Mucosa of descending colon (tissue), 3 donors: ENCODE measurements at regions not wholly inside any gene's neighbourhood (a gene's known extent, or its start where the extent isn't known, plus 50 kb on each side); places are given as distances from the start of the nearest gene placed in this dataset.

Experiments
- ATAC-seq: fragments of 200-7000 bp; cut with Tn5 transposase; one replicate; pipeline ENCODE4 v1.9.1; 2020; ENCODE audit warnings: mild to moderate bottlenecking, moderate library complexity
- DNase-seq, 3 donors: peaks; one replicate each; pipeline ENCODE4 v3.0.0-alpha.2; 2020
- H3K36me3 ChIP-seq: fragments of 200-600 bp; one replicate; pipeline ENCODE4 v1.8.0; 2021; ENCODE audit warnings: low read depth, mild to moderate bottlenecking
- H3K4me1 ChIP-seq: fragments of 200-600 bp; one replicate; pipeline ENCODE4 v1.8.0; 2021; ENCODE audit warnings: low read depth, mild to moderate bottlenecking
- H3K4me3 ChIP-seq: fragments of 200-600 bp; one replicate; pipeline ENCODE4 v1.8.0; 2021; ENCODE audit warnings: mild to moderate bottlenecking
- H3K9me3 ChIP-seq: fragments of 200-600 bp; one replicate; pipeline ENCODE4 v1.8.0; 2021; ENCODE audit warnings: mild to moderate bottlenecking
- CTCF ChIP-seq: fragments of 200-600 bp; IDR thresholded peaks from one replicate; pipeline ENCODE4 v1.8.0; 2022; ENCODE audit warnings: antibody characterized with exemption, mild to moderate bottlenecking
- intact Hi-C, 2 donors: fragments of 100-400 bp; cut with DNase I in 1 of 2; cut with micrococcal nuclease in 1 of 2; formaldehyde crosslinking; loops; one replicate each; pipeline versions ENCODE4 v1.11.0 to v1.11.1; 2022; cut with DNase I, micrococcal nuclease
- donor health status: DM: no; HTN: no; CAD: no; lungs with moderate emphysema.
- donor health status: DM: no; HTN: no; CAD: no.
- donor health status: DM: no; HTN: yes; CAD: no.

DNA sequence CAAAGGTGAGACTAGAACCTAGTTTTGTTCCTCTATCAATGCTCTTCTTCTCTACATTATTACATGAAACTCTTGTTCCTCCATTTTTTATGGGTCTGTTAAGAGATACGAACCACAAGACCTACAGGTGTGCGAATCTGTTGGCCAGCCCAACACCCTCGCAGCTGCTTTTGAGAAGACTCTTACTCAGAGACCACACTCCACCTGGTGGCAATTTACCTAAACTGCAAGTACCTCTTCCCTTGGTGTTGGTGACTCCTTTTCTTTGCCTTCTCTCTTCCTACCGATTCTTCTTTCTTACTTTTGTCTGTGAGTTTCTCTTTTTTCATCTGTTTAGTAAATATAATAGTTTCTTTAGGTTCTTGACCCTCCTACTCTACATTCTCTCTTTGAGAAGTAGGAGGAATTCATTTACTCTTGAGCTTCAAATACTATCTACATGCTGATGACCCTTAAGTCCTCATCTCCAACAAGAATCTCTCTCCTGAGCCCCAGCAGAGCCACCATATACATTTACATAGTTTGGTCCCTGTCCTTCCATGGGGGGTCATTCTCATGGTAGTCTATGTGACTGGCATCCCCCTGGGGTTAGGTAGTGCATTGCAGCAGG lies 81.8 kb upstream of the GAREM1 start:
- Histone ChIP-seq H3K9me3 (no peaks in the 10 kb centered on the region), H3K4me3 (no peak overlapping the region), H3K36me3 (no peaks in the 10 kb centered on the region), H3K4me1 (no peaks in the 10 kb centered on the region)
- peak in 2 of 3 donors; percentile 33 to 90 for DNase-seq
- peak; percentile 93 for ATAC-seq
- intact Hi-C loops = loop anchor here (5.0 to 10.0 kb wide), 2 partner anchors 278 to 395 kb away; no protein-coding TSS in a partner anchor
- TF ChIP-seq CTCF = peak; percentile 71

GRCh38 chr18:32550963-32551362 lies 80.3 kb upstream of the GAREM1 start:
- H3K36me3 ChIP-seq = no peaks in the 10 kb centered on the region
- no peaks in the 10 kb centered on the region for H3K4me1 ChIP-seq
- no peak for TF ChIP-seq CTCF
- no peak overlapping the region for H3K4me3 ChIP-seq
- no peak for DNase-seq
- ATAC-seq = no peak
- intact Hi-C loops = loop anchor here (5.0 to 10.0 kb wide), 2 partner anchors 276 to 394 kb away; no protein-coding TSS in a partner anchor
- no peaks in the 10 kb centered on the region for H3K9me3 ChIP-seq

- DNase-seq (peak in 2 of 3 donors; percentile 65 to 72), ATAC-seq (peak; percentile 87)
- H3K4me1 ChIP-seq = no peaks in the 10 kb centered on the region
- intact Hi-C loops = loop anchor here (5.0 to 10.0 kb wide), 3 partner anchors 75 to 392 kb away; partner anchors contain the start of gene GAREM1 (in 1 of the 2)
- H3K36me3 ChIP-seq = no peaks in the 10 kb centered on the region
- TF ChIP-seq CTCF = peak; percentile 58
- H3K4me3 ChIP-seq = no peak overlapping the region
- no peaks in the 10 kb centered on the region for H3K9me3 ChIP-seq
These were observed 78.8 kb upstream of the GAREM1 start for GRCh38 chr18:32549248-32550110.

DNA sequence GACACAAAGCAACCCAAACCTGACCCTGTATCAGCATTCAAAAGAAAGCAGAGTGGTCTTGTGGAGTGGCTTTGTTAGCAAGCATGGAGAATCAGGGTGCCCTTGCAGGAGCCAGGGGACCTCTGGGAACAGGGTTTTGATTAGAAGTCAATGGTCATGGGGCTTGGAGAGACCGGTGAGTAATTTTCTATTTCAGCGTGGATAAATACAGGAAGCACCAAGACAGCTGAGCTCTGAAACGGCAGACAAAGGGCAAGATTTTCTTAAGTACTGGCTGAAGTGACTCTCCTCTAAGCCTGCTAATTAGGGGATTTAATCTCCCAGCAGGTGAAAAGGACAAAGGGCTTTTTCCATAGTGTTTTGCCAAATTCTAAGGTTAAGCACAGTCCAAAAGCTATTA lies 78.0 kb upstream of the GAREM1 start:
- H3K4me3 ChIP-seq = no peak overlapping the region
- no peaks in the 10 kb centered on the region for H3K4me1 ChIP-seq
- intact Hi-C loops = loop anchor here in 1 of 2 donors (10.0 kb wide), 1 partner anchor 74 kb away; the partner anchor contains the start of gene GAREM1
- DNase-seq (no peak), ATAC-seq (no peak)
- H3K9me3 ChIP-seq = no peaks in the 10 kb centered on the region
- no peak for TF ChIP-seq CTCF
- no peaks in the 10 kb centered on the region for H3K36me3 ChIP-seq

- intact Hi-C loops = loop anchor here in 1 of 2 donors (10.0 kb wide), 1 partner anchor 71 kb away; the partner anchor contains the start of gene GAREM1
These were observed 74.9 kb upstream of the GAREM1 start for GRCh38 chr18:32545631-32546030.

More at GRCh38 chr18:32545631-32546030, 74.9 kb upstream of the GAREM1 start:
- no peak for TF ChIP-seq CTCF
- ATAC-seq (no peak), DNase-seq (no peak)
- H3K4me1 ChIP-seq = no peaks in the 10 kb centered on the region
- no peaks in the 10 kb centered on the region for H3K9me3 ChIP-seq
- no peak overlapping the region for H3K4me3 ChIP-seq
- no peaks in the 10 kb centered on the region for H3K36me3 ChIP-seq
